Activated CD4-positive, alpha-beta T cell treated with anti-CD3 and anti-CD28 coated beads, Interleukin-2, Interleukin-6, amounts not matched to agents 100 ng/mL and 50 ng/mL, durations not matched to agents 16 hours and 8 hours (primary cell): ENCODE measurements at regions not wholly inside any gene's neighbourhood (a gene's known extent, or its start where the extent isn't known, plus 50 kb on each side); places are given as distances from the start of the nearest gene placed in this dataset.

Experiments
- DNase-seq: peaks from one replicate; pipeline ENCODE4 v3.0.0-alpha.2; 2020

DNA sequence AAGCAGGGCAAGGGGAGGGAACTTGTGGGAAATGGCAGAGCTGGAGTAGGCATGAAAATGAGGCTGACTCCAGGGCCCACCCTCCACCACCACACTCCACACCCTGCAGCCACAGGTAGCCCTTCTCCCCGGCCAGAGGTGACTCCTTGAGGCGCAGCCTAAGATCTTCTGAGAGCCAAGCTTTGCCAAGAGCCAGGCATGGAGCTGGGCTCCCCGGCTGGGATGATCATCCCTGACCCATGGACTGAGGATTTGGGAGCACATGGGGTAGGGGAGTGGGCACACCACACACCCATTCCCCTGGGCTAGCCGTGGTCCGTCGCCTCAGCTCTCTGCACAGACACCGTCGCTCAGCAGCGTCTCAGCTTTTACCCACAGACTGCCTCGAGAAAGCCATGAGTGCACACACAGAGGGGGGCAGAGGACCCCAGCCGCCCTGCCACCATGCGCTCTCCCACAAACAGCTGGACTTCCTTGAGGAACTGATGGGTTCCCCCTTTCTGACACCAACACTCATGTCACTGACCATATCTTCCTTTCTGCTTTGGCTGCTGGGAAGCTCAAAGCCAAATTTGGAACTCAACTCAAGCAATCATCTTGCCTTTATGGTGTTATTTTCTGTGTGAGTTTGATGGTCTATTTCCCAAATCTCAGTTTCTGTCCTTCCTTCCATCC lies 123.6 kb upstream of the RUNX3 start:
- no peak for DNase-seq

DNA sequence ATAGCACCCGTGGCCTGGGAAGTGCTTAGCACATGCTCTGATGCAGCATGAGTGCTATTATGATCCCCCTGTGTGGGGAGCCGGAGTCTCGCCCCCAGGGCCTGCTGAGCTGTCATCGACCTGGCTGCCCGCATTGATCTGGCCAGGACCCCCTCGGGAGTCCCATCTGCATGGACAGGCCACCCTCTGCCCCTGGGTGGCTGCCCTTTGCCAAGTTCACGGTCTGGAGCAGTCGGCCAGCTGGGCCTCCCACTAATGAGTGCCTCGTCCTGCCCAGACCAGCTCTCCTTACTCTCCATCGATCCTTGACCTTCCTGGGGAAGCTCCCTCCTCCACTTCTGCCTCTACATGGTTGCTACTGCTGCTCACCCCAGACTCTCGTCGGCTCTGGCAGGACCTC lies 121.8 kb upstream of the RUNX3 start:
- no peak for DNase-seq

DNA sequence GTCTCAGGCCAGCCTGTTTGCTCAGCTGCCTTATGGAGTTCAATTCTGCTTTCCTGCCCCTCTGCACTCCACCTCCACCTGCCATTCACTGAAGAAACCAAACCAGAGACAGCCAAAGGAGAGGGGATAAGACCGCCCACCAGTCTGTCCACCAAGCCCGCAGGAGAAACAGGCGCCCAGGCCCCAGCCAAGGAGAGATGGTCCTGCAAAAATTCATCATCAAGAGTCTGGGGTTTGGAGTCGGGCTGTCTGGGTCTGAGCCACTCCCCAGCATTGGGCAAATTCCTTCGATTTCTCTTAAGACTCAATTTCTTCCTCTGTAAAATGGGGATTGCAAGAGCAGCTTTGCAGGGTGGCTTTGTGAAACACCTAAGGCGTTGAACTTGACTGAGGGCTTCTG lies 121.4 kb upstream of the RUNX3 start:
- no peak for DNase-seq

DNA sequence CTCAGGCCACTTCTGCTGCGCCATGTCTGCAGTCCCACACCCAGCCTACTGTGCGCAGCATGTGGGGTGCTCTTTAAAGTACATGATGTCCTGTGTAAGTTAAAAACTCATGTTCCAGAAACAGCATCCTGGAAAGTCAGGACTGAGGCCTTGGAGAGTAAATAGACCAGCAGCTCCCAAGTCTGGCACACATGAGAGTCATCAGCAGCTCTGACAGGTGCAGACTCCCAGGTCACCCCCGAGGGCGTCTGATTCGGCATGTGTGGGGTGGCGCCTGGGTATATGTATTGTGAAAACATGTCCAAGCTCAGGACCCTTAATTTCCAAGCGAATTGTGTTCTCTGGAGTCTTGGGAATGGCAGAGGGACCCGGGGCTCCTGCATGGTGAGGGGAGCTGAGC lies 120.1 kb upstream of the RUNX3 start:
- DNase-seq: no peak

DNA sequence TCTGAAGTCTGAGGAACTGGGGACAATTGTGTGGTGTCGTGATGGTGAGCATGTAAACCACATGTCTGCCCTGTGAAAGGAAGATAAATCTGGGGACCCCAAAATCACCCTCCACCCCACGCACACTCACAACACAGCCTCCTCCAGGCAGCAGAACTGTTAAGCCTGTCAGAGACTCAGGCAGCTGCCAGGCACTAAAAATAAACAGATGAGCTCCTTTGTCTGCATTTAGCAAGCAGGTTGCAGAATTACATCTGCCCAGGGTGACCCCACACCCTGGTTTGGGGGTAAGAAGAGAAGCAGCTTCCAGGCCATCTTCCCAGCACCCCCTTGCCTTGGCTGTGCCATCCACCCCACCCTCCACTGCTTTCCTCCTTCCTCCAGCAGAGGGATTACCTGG lies 119.1 kb upstream of the RUNX3 start:
- no peak for DNase-seq

DNA sequence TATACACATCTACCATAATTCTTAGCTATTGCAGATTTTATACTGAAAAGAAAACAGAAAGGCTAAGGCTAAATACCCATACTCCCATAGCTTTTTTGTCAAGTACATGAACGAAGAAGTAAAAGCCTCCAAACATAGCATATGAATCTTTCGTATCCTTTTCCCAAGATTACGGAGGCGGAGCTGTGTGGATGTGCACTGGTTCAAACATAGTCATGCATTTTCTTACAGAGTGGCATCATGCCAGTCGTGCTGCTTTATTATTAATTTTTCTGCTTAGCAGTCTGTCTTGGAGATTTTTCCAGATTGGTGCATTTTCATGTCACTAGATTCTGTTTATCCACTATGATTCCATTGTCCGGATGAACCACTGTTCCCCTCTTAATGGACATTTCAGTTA lies 118.7 kb upstream of the RUNX3 start:
- no peak for DNase-seq

DNA sequence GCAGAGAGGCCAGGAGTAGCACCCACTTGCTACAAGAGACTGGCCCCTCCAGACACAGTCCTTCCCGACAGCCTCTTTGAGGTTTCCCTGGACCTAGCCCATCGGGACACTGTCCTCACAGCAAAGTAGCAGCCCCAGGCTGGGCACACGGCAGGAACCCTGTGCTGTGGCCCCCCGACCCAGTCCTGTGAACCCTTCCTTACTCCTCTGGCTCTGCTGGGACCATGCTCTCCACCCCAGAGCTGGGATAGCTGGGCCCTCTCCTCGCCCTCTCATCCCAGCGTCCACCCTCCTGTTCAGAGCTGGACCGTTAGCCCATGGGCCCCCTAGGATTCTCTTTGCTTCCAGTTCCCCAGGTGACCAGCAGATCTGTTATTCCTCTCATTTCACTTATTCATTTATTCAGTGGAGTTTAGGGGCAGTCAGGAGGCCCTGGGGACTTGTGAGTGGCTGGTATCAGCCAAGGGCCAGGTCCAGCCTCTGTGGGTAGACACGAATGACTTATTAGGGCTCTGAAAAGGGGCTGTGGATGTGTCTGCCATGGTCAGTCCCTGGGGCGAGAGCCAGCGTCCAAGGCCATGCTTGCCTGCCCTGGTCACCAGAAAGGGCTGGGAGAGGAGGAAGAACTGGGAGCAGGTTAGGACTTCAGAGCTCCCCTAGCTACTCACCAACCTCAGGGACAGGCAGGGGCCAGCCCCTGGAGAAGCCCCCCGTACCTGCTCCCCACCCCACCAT lies 117.6 kb upstream of the RUNX3 start:
- no peak for DNase-seq

DNA sequence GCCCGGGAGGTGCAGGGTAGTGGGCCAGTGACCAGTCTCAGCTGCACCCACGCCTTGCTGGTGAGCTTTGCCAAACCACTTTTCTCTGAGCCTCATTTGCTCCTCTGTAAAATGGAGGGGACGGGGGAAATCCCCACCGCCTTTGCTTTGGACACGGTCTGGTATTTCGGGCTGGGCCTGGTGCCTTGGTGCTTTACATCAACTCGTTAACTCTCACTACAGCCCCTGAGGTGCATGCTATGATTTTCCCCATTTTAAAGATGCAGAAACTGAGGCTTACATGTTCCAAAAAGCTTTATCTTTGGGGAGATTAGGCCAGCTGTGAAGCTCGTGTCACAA lies 116.1 kb upstream of the RUNX3 start:
- DNase-seq: no peak

DNA sequence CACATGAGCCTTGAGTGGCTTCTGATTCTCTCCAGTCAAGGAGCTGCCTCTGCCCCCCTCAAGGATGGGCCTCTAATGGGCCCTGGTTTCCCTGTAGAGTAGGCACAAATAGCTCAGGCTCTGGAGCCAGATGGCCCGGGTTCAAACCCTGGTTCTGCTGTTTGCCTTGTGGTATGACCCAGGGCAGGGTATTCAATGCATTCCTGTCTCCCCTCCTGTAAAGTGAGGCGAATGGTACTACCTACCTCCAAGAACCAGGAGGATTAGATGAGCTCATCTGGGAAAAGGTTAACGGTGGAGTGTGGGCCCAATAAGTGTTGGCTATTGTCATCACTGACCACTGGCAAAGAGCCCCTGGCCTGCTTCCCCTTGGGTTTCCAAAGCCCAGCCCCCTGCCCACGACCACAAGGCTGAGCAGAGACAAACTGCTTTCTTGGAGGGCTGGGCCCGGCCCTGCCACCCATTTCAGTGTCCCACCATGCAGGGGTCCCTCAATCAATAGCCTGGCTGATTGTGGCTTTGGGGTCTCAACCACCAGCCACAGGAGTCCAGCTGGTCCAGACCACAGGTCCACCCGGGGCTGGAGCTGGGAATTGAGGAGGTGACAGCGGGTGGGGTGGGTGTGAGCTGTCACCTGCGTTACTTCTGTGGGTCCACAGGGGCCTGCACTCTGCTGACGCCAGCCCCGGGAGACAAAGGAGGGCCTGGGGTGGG lies 115.6 kb upstream of the RUNX3 start:
- no peak for DNase-seq

DNA sequence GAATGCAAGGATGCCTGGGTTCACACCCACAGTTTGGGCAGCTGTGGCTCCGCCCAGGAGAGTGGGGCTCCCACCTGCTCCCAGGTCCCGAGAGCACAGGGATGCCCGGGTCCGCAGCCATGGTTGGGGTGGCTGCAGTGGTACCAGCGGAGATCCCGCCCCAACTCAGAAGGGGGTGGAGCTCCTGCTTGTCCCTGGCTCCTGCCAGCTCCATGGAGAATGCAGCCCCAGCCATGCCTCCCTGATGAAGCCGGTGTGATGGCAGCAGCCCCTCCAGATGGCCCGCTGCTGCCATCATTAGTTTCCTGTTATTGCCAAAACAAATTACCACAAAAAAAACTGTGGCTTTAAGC lies 113.1 kb upstream of the RUNX3 start:
- no peak for DNase-seq

DNA sequence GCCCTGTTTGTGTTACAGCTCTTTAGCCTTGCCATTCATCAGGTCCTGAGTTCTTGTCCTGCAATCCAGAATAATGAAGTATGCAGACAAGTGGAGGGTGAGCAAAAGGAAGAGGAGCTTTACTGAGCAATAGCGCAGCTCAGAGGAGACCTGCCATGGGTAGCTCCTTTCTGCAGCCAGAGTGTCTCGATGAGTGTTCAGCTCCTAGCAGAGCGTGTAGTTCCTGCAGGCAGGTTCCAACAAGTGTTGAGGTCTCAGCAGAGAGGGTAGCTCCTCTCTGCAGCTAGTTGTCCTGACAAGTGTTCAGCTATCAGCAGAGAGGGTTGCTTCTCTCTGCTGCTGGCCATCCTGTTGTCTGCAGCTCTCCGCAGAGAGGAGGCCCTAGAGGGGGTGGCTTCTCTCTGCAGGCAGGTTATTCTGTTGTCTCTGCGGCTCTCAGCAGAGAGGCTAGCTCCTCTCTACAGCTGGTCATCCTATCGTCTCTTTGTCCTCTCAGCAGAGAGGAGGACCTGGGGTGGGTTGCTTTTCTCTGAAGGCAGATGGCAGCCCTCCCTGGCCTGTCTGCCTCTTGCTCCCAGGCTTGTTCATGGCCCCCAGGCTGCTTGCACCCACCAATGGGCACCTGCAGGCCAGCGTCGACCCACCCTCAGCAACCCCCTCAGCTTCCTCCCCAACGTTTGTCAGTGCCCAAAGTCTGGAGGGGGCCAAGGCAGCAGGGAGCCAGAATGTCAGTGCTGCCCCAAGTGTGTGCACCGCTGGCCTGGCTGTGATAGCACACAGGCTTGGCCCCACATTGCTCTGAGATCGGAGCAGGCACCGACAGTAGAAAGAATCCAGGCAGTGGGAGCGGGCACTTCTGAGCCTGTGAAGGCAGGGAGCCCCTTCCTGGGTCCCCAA lies 112.5 kb upstream of the RUNX3 start:
- DNase-seq: no peak

DNA sequence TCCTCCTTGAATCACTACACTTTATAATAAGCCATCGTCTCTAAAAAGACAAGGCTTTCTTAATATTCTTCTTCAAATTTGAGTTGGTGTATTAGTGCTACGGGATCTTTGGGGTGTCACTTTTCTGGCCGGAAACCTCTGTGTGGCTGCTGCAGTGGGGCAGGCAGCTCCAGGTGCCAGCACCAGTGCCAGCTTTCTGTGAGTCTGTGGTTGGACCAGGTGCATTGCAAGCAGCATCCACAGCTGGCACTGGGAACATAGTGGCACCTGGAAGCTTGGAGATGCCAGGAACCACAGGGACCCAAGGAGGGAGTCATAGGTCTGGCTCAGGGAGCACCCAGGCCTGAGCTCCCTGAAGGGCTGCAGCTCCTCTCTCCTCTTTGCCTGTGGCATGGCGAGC lies 111.8 kb upstream of the RUNX3 start:
- no peak for DNase-seq

DNA sequence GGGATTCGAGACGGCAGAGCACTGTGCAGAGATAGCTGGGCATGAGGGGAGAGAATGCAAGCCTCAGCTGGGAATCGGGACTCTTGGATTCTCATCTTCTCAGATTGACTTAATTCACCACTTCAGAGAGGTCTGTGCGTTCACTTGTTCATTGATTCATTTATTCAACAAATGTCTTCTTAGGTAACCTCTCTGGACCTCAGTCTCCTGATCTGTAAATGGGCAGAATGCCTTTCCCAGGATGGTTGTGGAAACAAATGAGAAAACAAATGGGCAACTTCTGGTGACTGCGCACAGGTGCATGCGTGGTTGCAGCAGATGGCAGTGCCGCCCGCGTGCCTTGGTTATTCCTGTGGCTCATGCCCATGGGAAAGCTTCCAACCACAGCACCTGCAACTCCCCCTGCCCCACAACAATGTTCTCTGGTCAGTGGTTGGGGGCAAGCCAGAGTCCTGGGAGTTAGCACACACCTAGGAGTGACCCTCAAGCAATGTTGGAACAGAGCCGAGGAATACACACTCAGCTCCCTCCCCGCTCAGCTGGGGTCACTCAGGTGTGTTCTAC lies 110.1 kb upstream of the RUNX3 start:
- no peak for DNase-seq

DNA sequence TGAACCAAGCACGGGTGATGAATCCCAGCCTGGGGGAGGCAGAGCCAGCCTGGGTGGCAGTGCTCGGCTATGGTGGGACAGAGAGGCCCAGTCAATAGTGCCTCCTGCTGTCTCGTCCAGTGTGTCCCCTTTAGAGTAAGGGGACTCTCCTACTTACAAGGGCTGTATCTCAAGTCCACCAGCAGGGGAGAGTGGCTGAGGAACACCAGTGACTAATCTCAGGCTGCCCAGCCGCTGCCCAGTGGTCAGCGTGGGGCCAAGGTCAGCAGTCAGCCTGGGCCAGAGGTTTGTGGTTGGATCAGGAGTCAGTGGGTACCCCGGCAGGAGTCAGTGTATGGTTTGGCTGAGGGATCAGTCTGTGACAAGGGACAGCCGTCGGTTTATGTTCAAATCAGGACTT lies 109.2 kb upstream of the RUNX3 start:
- DNase-seq: no peak

DNA sequence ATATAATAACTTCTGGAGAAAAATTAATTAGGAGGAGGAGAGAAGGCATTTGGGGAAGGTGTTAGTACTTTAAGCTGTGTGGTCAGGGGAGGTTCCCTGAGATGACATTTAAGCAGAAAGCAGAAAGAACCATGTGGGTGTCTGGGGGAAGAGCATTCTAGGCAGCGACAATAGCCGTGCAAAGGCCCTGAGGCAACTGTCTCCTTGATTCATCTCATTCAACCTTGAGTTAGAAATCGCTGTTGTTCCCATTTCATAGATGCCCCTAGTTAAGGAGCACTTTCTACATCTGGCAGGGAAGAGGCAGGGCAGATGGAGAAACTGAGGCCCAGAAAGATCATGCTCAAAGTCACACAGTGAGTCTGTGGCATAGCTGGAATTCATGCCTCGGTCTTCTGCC lies 108.6 kb upstream of the RUNX3 start:
- DNase-seq: no peak

DNA sequence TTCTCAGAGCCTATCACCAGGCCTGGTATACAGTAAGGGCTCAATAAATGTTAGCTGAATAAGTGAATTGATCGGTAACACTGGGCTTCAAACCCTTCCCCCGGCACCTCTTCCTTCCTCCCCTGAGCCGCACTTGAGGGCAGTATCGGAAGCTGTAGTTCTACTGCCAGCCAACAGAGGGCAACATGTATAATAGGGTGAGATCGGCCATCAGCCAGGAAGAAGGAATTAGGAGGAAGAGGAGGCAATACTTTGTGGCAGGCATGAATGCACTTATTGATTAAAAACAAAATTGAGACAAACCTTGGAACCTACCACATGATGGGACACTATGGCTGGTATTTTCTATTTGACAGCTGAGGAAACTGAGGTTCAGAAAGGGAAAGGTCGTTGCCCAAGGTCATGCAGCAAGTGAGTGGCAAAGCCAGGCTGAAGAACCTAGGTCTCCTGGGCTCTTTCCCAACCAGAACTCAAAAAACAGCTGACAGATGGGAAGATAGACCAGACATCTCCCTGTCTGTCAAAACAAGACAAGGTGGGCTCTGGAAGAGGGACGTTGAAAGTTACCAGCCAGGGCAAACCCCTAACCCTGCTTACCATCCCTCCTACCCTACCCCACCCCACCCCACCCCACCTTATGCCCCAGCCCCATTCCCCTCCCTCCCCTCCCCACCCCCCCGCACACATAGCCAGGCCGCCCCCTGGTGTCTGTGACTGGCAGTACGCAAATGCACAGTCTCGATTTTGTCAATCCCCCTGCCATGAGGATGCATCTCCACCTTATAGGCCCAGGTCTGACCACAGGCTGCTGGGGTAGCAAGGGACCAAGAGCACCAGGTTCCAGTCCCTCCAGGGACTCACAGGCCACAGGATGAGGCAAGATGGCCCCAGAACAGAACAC lies 107.3 kb upstream of the RUNX3 start:
- DNase-seq: peak; percentile 86

DNA sequence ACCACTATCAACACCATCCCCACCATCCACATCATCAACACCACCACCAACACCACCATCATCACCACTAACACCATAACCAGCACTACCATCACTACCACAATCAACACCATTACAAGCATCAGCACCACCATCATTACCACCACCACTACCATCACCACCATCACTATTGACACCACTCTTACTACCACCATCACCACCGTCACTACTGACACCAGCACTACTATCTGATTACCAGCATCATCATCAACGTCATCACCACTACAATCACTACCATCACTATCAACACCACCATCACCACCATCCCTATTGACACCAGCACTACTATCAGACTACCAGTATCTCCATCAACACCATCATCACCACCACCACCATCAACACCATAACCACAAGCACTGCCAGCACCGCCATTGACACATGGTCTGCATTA lies 106.1 kb upstream of the RUNX3 start:
- no peak for DNase-seq

DNA sequence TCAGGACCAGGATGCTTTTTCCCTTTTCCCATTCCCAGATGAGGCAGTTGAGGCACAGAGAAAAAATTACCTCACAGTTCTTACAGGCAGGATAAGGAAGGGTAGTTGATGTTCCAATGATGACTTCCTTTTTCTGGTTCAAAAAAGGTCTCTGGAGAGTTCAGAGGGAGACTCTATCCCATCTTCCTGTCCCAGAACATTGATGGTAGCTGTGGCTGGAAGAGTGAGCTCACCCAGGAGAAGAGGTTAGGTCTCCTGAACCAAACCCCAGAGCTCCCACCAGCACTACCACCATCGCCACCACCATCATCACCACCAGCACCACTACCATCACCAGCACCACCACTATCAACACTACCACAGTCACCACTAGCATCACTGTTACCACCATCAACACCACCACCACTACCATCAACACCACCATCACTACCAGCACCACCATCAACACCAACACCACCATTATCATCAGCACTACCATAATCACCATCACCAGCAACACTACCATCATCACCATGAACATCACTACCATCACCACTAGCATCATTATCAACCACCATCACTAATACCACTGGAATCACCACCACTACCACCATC lies 105.5 kb upstream of the RUNX3 start:
- DNase-seq: no peak

DNA sequence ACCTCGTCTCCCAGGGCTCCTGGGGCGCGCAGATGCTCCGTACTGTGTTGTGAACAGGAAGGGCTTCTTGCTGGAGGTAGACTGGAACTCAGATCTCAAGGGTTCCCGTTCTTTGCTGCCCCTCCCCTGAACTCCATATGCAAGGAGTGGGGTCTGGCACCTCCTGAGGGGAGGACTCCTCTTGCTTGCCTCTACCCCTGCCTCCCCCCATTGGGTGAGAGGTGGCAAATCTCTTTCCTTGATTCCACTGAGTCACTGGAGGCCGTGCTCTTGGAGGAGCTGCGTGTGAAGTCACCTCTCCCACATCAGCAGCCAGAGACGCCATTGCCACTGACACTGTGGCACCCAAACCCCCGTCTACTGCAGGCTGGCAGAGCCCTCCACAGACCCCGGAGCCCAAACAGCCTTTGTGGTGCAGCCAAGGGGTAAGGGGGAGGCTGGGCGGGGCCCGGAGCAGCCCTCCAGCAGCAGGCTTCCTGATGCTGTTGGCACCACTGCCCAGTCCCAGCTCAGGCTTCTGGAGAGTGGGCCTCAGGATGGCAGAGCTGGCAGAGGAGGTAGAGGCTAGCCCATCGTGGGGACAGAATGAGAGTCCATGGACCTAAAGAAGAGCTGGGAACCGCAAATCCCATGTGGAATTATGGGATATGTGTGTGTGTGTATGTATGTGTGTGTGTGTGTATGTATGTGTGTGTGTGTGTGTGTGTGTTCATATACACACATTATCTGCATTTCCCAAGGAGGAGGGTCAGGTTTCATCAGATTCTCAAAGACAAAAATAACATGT lies 104.9 kb upstream of the RUNX3 start:
- DNase-seq: no peak

DNA sequence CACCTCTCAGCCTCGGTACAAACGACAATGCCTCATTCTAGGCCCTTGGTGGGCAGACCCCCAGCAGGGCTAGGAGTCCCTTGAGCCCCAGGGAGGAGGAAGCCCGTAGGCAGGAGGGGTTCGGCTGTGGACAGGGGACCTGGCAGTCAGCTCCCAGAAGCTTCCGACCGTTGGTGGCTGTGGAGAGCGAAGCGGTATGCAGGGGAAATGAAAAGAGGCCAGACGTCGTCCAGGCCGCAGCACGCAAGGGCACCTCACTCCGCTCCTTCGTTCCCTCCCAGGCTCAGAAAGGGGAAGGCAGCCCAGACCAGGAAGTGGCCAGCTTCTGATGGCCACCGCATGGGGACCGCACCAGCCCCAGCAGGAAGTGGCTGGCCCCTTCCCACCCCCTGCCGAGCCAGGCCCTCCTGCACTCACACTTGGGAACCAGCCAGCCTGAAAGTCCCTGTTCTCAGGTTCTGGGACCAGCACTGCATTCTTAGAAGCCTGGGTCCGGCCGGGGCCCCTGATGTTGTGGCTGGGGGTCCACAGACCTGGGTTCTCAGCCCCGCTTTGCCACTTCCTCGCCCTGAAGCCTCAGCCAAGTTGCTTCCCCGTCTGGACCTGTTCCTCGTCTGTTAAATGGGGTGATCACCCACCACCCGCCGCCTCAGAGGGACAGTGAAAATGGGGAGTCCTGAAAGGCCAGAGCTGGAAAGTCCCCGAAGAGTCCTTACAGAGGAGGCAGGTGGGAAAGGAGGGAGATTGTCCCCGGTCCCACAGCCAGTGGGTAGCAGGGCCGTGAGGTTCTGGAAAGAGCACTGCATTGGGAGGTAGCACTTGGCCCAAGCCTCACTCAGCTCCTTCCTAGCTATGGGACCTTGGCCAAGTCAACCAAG lies 104.0 kb upstream of the RUNX3 start:
- DNase-seq: no peak
